ENCODE measurements at regions not wholly inside any gene's neighbourhood (a gene's known extent, or its start where the extent isn't known, plus 50 kb on each side); places are given as distances from the start of the nearest gene placed in this dataset.

- H3K36me3 ChIP-seq (ENCODE audit: control insufficient read depth, insufficient read depth, low read length) = no peaks in the 10 kb centered on the region
- H3K9me3 ChIP-seq (ENCODE audit: control insufficient read depth, insufficient read depth, low read length) = no peaks in the 10 kb centered on the region
- H3K4me1 ChIP-seq (ENCODE audit: control insufficient read depth, insufficient read depth, low read length) = peaks cover 17% of the 10 kb centered on the region
- no peak overlapping the region for H3K4me3 ChIP-seq (ENCODE audit: low read depth, low read length)
- no peak overlapping the region for H3K9ac ChIP-seq (ENCODE audit: low read depth, low read length)
- no peaks in the 10 kb centered on the region for H3K27me3 ChIP-seq (ENCODE audit: control insufficient read depth, insufficient read depth, low read length)
- no peak overlapping the region for H3K27ac ChIP-seq (ENCODE audit: low read depth, low read length)
These were observed 316.9 kb upstream of the ZEB2 start for GRCh38 chr2:144836635-144837350.

- Histone ChIP-seq H3K36me3 (ENCODE audit: control insufficient read depth, insufficient read depth, low read length) (no peaks in the 10 kb centered on the region), H3K27ac (ENCODE audit: low read depth, low read length) (peak overlapping the region; percentile 58), H3K4me3 (ENCODE audit: low read depth, low read length) (no peak overlapping the region), H3K27me3 (ENCODE audit: control insufficient read depth, insufficient read depth, low read length) (no peaks in the 10 kb centered on the region), H3K9me3 (ENCODE audit: control insufficient read depth, insufficient read depth, low read length) (no peaks in the 10 kb centered on the region), H3K9ac (ENCODE audit: low read depth, low read length) (no peak overlapping the region), H3K4me1 (ENCODE audit: control insufficient read depth, insufficient read depth, low read length) (peaks cover 17% of the 10 kb centered on the region)
These were observed 315.9 kb upstream of the ZEB2 start for GRCh38 chr2:144835634-144836350.

GRCh38 chr2:144834998-144835633 lies 315.2 kb upstream of the ZEB2 start:
- Histone ChIP-seq H3K9ac (ENCODE audit: low read depth, low read length) (no peak overlapping the region), H3K27me3 (ENCODE audit: control insufficient read depth, insufficient read depth, low read length) (no peaks in the 10 kb centered on the region), H3K9me3 (ENCODE audit: control insufficient read depth, insufficient read depth, low read length) (no peaks in the 10 kb centered on the region), H3K27ac (ENCODE audit: low read depth, low read length) (peak overlapping the region; percentile 55), H3K4me1 (ENCODE audit: control insufficient read depth, insufficient read depth, low read length) (peaks cover 17% of the 10 kb centered on the region), H3K36me3 (ENCODE audit: control insufficient read depth, insufficient read depth, low read length) (no peaks in the 10 kb centered on the region), H3K4me3 (ENCODE audit: low read depth, low read length) (no peak overlapping the region)

- Histone ChIP-seq H3K9me3 (ENCODE audit: control insufficient read depth, insufficient read depth, low read length) (no peaks in the 10 kb centered on the region), H3K4me3 (ENCODE audit: low read depth, low read length) (no peak overlapping the region), H3K36me3 (ENCODE audit: control insufficient read depth, insufficient read depth, low read length) (no peaks in the 10 kb centered on the region), H3K27ac (ENCODE audit: low read depth, low read length) (no peak overlapping the region), H3K9ac (ENCODE audit: low read depth, low read length) (no peak overlapping the region), H3K27me3 (ENCODE audit: control insufficient read depth, insufficient read depth, low read length) (no peaks in the 10 kb centered on the region), H3K4me1 (ENCODE audit: control insufficient read depth, insufficient read depth, low read length) (peaks cover 17% of the 10 kb centered on the region)
These were observed 314.4 kb upstream of the ZEB2 start for GRCh38 chr2:144834363-144834762.

GRCh38 chr2:144833075-144833637 lies 313.2 kb upstream of the ZEB2 start:
- Histone ChIP-seq H3K27ac (ENCODE audit: low read depth, low read length) (no peak overlapping the region), H3K36me3 (ENCODE audit: control insufficient read depth, insufficient read depth, low read length) (no peaks in the 10 kb centered on the region), H3K9ac (ENCODE audit: low read depth, low read length) (no peak overlapping the region), H3K4me3 (ENCODE audit: low read depth, low read length) (no peak overlapping the region), H3K27me3 (ENCODE audit: control insufficient read depth, insufficient read depth, low read length) (no peaks in the 10 kb centered on the region), H3K4me1 (ENCODE audit: control insufficient read depth, insufficient read depth, low read length) (peaks cover 17% of the 10 kb centered on the region), H3K9me3 (ENCODE audit: control insufficient read depth, insufficient read depth, low read length) (no peaks in the 10 kb centered on the region)

DNA sequence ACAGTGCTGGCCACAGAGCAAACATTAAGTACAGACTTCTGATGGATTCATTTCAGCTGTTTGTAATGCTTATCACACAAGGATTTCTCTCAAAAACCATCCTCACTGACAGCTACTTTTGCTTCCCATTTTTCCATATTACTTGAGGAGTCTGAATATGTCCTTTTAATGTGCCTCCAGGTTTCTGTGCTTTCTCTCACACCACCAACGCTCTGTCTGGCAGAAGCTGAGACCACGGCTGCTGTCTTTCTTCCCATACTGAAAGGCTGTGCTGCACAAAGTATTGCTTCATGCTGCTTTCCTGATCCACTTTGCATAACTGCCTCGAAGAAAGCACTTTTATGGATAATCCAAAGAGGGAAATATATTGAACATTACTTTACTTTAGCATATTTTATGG lies 312.1 kb upstream of the ZEB2 start:
- Histone ChIP-seq H3K9me3 (ENCODE audit: control insufficient read depth, insufficient read depth, low read length) (no peaks in the 10 kb centered on the region), H3K9ac (ENCODE audit: low read depth, low read length) (no peak overlapping the region), H3K27ac (ENCODE audit: low read depth, low read length) (no peak overlapping the region), H3K27me3 (ENCODE audit: control insufficient read depth, insufficient read depth, low read length) (no peaks in the 10 kb centered on the region), H3K4me1 (ENCODE audit: control insufficient read depth, insufficient read depth, low read length) (peaks cover 17% of the 10 kb centered on the region), H3K4me3 (ENCODE audit: low read depth, low read length) (no peak overlapping the region), H3K36me3 (ENCODE audit: control insufficient read depth, insufficient read depth, low read length) (no peaks in the 10 kb centered on the region)

DNA sequence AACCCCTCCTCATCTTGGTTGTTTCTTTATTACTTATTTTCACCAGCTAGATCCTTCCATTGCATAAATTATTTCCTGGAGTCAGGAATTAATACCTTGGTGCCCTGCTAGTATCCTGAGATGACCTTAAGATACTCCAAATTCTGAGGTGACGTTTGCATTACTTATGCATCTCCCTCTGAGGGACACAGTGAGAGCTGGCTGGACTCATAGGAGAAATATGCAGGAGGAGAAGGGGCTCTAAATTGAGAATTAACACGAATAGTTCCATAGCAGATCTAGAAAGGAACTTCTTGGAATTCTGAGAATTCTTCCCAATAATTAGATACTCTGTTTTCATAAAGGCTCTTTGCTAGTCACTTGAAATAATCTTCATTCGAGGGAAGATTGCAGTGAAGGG lies 310.6 kb upstream of the ZEB2 start:
- H3K4me3 ChIP-seq (ENCODE audit: low read depth, low read length) = no peak overlapping the region
- no peak overlapping the region for H3K27ac ChIP-seq (ENCODE audit: low read depth, low read length)
- H3K9me3 ChIP-seq (ENCODE audit: control insufficient read depth, insufficient read depth, low read length) = no peaks in the 10 kb centered on the region
- H3K4me1 ChIP-seq (ENCODE audit: control insufficient read depth, insufficient read depth, low read length) = peaks cover 13% of the 10 kb centered on the region
- H3K9ac ChIP-seq (ENCODE audit: low read depth, low read length) = no peak overlapping the region
- no peaks in the 10 kb centered on the region for H3K36me3 ChIP-seq (ENCODE audit: control insufficient read depth, insufficient read depth, low read length)
- no peaks in the 10 kb centered on the region for H3K27me3 ChIP-seq (ENCODE audit: control insufficient read depth, insufficient read depth, low read length)

DNA sequence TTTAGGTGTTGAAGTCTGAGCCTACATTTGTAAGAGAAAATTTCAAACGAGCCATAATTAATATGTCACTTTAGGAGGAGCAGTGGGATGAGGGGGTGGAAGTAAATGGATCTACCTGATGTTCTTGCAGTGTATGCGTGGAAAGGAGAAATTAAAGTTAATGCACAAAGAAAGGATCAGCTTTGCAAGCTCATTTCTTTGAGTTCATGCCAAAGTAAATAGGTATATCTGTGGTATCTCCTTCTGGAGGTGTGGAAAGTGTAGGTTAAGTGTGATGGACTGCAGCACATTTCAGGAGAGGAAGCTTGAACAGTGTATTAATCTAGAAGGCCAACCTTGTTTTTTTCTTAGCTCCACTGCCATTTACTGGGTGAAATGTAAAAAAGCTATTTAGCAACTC lies 307.5 kb upstream of the ZEB2 start:
- no peaks in the 10 kb centered on the region for H3K36me3 ChIP-seq (ENCODE audit: control insufficient read depth, insufficient read depth, low read length)

DNA sequence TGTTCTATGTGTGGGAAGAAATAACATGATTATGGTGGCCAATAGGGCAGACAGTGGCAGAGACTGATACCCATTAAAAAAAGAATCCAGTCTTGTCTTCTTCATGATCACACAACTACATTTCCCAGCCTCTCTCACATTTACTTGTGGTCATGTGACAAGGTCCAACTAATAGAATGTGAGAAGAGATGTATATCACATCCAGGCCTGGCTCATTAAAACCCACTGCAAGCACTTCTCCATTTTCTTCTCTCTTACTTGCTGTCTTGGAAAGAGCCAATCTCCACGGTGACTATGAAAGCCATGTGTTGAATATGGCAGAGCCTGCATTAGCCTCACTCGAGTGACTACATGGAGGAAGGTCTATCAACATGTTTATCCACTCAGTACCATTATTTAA lies 306.2 kb upstream of the ZEB2 start:
- no peak overlapping the region for H3K9ac ChIP-seq (ENCODE audit: low read depth, low read length)
- no peaks in the 10 kb centered on the region for H3K9me3 ChIP-seq (ENCODE audit: control insufficient read depth, insufficient read depth, low read length)
- no peaks in the 10 kb centered on the region for H3K27me3 ChIP-seq (ENCODE audit: control insufficient read depth, insufficient read depth, low read length)
- no peaks in the 10 kb centered on the region for H3K4me1 ChIP-seq (ENCODE audit: control insufficient read depth, insufficient read depth, low read length)
- no peaks in the 10 kb centered on the region for H3K36me3 ChIP-seq (ENCODE audit: control insufficient read depth, insufficient read depth, low read length)
- no peak overlapping the region for H3K27ac ChIP-seq (ENCODE audit: low read depth, low read length)
- no peak overlapping the region for H3K4me3 ChIP-seq (ENCODE audit: low read depth, low read length)

More for the DNA sequence above, 307.5 kb upstream of the ZEB2 start:
- Histone ChIP-seq H3K4me1 (ENCODE audit: control insufficient read depth, insufficient read depth, low read length) (no peaks in the 10 kb centered on the region), H3K27me3 (ENCODE audit: control insufficient read depth, insufficient read depth, low read length) (no peaks in the 10 kb centered on the region), H3K9me3 (ENCODE audit: control insufficient read depth, insufficient read depth, low read length) (no peaks in the 10 kb centered on the region), H3K27ac (ENCODE audit: low read depth, low read length) (no peak overlapping the region), H3K9ac (ENCODE audit: low read depth, low read length) (no peak overlapping the region), H3K4me3 (ENCODE audit: low read depth, low read length) (no peak overlapping the region)

- H3K9ac ChIP-seq (ENCODE audit: low read depth, low read length) = no peak overlapping the region
These were observed 305.6 kb upstream of the ZEB2 start for GRCh38 chr2:144825331-144826020.

More at GRCh38 chr2:144825331-144826020, 305.6 kb upstream of the ZEB2 start:
- Histone ChIP-seq H3K4me1 (ENCODE audit: control insufficient read depth, insufficient read depth, low read length) (no peaks in the 10 kb centered on the region), H3K9me3 (ENCODE audit: control insufficient read depth, insufficient read depth, low read length) (no peaks in the 10 kb centered on the region), H3K27ac (ENCODE audit: low read depth, low read length) (no peak overlapping the region), H3K27me3 (ENCODE audit: control insufficient read depth, insufficient read depth, low read length) (no peaks in the 10 kb centered on the region), H3K36me3 (ENCODE audit: control insufficient read depth, insufficient read depth, low read length) (no peaks in the 10 kb centered on the region), H3K4me3 (ENCODE audit: low read depth, low read length) (no peak overlapping the region)

Data from HUES48 (cell line).